ENCODE measurements at regions not wholly inside any gene's neighbourhood (a gene's known extent, or its start where the extent isn't known, plus 50 kb on each side); places are given as distances from the start of the nearest gene placed in this dataset.
"Not testable (repeated sequence)": the region's sequence is repeated elsewhere in the genome, so short reads cannot be mapped to it uniquely, and the experiment has no call there.

DNA sequence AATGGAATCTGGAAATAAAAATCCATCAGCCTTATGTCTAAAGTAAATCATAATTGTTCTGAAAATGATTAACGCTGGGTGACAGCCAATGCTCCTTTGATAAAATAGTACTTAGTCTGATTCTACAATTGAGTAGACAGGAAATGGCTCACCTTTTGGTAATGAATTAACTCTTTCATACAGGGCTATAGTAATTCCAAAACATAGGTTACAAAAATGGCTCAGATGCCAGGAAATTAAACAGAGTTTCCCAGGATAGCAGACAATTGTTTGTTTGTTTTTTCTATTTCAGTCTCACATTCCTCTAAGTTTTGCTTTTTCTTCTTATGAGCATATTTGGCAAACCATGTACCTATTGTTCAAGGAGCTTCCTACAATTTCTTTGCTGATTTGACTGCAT lies 257.2 kb upstream of the EPHA7 start:
- H3K9me3 Mint-ChIP-seq, result no peaks in the 10 kb centered on the region
- H3K4me1 Mint-ChIP-seq, result no peaks in the 10 kb centered on the region
- no peaks in the 10 kb centered on the region for H3K36me3 Mint-ChIP-seq
- no peak overlapping the region for H3K4me3 Mint-ChIP-seq
- DNase-seq, result no peak
- no peak overlapping the region for H3K27ac Mint-ChIP-seq
- H3K27me3 Mint-ChIP-seq, result no peaks in the 10 kb centered on the region

DNA sequence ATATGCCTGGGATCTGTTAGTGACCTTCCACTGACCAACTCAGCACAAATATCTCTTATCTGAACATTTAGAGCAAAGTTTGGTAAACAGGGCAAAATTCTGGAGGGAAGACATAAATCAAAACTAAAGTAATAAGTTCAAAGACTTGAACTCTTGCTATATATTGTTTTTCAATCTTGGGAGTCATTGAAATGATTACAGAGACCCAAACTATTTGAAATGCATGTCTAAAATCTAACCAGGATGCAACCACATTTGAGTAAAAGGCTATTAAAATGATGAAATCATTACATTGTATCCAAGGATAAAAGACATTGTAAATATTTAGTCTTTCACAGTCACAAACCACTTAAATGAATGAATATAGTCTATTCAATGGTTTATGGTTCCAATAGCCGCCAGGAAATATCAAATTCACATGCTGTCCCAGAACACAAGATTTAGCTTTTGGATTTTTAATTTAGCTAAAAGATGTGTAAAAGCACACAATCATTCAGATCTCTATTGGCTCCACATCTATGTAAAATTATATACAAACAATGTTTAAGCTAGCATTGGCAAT lies 256.6 kb upstream of the EPHA7 start:
- Mint-ChIP-seq H3K4me3 (no peak overlapping the region), H3K27ac (no peak overlapping the region), H3K36me3 (no peaks in the 10 kb centered on the region), H3K4me1 (no peaks in the 10 kb centered on the region), H3K27me3 (no peaks in the 10 kb centered on the region), H3K9me3 (no peaks in the 10 kb centered on the region)
- DNase-seq, result no peak

DNA sequence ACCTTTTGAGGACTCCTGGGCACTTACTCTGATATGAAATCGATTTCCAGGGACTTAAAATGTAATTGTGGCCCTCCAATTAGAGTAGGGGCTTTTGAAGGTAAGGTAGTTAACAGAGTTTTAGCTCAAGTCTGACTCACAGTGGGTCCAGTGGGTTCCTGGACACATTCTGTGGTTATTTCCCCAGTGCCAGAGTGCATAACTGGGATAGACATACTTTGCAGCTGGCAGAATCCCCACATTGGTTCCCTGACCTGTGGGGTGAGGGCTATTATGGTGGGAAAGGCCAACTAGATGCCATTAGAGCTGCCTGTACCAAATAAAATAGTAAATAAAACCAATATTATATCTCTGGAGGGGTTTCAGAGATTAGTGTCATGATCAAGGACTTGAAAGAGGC lies 243.8 kb upstream of the EPHA7 start:
- no peaks in the 10 kb centered on the region for H3K4me1 Mint-ChIP-seq
- no peak overlapping the region for H3K27ac Mint-ChIP-seq
- no peak overlapping the region for H3K4me3 Mint-ChIP-seq
- DNase-seq, result no peak
- H3K9me3 Mint-ChIP-seq, result no peaks in the 10 kb centered on the region
- no peaks in the 10 kb centered on the region for H3K27me3 Mint-ChIP-seq
- H3K36me3 Mint-ChIP-seq, result no peaks in the 10 kb centered on the region

DNA sequence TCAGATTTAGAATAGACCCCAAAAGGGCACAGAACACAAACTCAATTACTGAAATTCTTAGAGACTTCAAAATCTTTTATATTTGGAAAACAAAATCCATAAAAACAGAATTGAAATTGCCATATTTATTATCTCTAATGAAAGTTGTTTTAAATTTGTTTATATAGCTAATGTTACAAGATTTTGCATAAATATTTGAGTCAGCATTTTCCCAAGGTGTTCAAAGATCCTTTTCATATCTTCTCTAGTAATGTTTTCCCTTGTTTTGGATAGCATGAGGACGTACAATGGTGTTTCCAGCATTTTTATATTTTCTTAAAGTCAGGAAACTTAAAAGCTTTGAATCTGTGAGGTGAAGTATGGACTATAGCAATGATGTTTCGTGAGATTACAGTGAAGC lies 235.2 kb upstream of the EPHA7 start:
- DNase-seq, result no peak
- peaks cover 4% of the 10 kb centered on the region for H3K9me3 Mint-ChIP-seq
- H3K4me3 Mint-ChIP-seq, result no peak overlapping the region
- H3K4me1 Mint-ChIP-seq, result no peaks in the 10 kb centered on the region
- H3K27me3 Mint-ChIP-seq, result no peaks in the 10 kb centered on the region
- H3K27ac Mint-ChIP-seq, result no peak overlapping the region
- H3K36me3 Mint-ChIP-seq, result no peaks in the 10 kb centered on the region

DNA sequence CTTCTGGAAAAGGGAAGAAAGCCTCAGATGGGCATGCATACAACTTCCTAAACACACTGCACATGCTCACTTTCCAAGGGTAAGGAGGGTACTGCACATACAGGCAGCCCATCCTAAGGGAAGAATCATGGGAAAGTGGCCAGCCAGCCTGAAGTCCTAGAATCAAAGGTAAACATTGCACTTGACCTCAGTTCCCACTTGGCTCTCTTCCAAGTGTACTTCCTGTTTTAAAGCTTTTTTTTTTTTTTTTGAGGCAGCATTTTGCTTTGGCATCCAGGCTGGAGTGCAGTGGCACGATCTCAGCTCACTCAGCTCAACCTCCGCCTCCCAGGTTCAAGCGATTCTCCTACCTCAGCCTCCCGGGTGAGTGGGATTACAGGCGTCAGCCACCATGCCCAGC lies 225.3 kb upstream of the EPHA7 start:
- Mint-ChIP-seq H3K27me3 (no peaks in the 10 kb centered on the region), H3K4me3 (no peak overlapping the region), H3K9me3 (peaks cover 2% of the 10 kb centered on the region), H3K27ac (no peak overlapping the region), H3K36me3 (no peaks in the 10 kb centered on the region), H3K4me1 (no peaks in the 10 kb centered on the region)
- no peak for DNase-seq

DNA sequence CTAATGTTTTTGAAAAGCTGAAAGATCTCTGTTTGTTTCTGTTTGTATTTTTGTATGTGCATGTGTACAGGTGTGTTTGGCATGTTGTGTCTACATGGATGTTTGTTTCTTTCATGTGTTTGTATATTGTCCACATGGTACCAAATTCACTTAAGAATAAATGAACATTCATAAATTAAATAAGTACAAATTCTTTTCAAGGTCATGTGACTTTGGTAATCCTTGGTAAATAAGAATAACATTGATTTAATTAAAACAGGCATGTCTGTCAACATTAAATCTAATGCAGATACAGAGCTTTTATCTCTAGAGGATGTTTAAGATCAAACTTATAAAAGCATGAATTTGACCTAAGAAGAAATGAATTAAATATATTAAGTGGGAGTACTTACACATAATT lies 219.8 kb upstream of the EPHA7 start:
- H3K27me3 Mint-ChIP-seq, result no peaks in the 10 kb centered on the region
- H3K4me3 Mint-ChIP-seq, result no peak overlapping the region
- no peaks in the 10 kb centered on the region for H3K4me1 Mint-ChIP-seq
- DNase-seq, result no peak
- no peak overlapping the region for H3K27ac Mint-ChIP-seq
- H3K36me3 Mint-ChIP-seq, result no peaks in the 10 kb centered on the region
- peaks cover 10% of the 10 kb centered on the region for H3K9me3 Mint-ChIP-seq

DNA sequence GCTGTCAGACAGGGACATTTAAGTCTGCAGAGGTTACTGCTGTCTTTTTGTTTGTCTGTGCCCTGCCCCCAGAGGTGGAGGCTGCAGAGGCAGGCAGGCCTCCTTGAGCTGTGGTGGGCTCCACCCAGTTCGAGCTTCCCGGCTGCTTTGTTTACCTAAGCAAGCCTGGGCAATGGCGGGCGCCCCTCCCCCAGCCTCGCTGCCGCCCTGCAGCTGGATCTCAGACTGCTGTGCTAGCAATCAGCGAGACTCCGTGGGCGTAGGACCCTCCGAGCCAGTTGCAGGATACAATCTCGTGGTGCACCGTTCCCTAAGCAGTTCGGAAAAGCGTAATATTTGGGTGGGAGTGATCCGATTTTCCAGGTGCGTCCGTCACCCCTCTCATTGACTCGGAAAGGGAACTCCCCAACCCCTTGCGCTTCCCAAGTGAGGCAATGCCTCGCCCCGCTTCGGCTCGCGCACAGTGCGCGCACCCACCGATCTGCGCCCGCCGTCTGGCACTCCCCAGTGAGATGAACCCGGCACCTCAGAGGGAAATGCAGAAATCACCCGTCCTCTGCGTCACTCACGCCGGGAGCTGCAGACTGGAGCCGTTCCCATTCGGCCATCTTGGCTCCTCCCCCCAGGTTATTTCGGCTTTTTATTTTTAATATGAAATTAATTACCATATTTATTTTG lies 217.8 kb upstream of the EPHA7 start:
- H3K27me3 Mint-ChIP-seq, H3K4me1 Mint-ChIP-seq, DNase-seq: not testable (repeated sequence)

DNA sequence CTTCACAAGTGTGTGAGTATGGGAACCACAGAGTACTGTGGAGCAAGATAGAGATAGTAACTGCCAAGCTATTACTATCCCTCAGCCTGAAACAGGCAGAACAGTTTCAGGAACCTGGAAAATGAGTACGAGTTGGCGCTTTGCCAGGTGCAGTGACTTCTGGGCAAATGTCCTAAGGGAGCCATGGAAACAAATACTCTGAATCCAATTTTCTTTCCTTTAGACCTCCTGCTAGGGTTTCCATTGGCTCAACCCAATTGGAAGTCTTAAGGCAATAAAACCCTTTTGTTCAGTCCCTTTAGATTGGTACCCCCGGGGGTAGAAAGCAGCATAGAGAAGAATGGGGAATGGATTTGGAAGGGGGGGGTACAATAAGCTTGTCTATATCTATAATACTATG lies 205.0 kb upstream of the EPHA7 start:
- Mint-ChIP-seq H3K27me3 (no peaks in the 10 kb centered on the region), H3K4me1 (no peaks in the 10 kb centered on the region)
- no peak for DNase-seq

More for the DNA sequence above, 217.8 kb upstream of the EPHA7 start:
- not testable (repeated sequence) for H3K4me3 Mint-ChIP-seq, H3K9me3 Mint-ChIP-seq, H3K36me3 Mint-ChIP-seq, H3K27ac Mint-ChIP-seq

DNA sequence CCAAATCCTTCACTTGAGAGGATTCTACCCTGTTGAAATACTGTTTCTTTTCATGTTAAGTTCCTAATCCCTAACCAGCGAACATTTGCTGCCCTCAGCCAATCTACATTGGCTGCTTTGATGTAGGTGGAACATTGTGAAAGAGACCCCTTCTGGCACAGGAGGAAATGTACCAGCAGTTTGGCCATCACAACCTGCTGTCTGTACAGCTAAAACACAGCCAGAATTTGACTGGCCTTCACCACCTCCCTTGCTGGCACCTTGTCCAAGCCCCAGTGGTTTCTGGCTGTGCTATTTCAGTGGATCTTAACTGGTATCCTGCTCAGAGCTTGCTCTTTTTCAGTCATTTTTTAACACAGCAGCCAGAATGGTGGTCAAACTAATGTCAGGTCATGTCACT lies 202.1 kb upstream of the EPHA7 start:
- Mint-ChIP-seq H3K27me3 (no peaks in the 10 kb centered on the region), H3K9me3 (peaks cover 6% of the 10 kb centered on the region), H3K4me1 (no peaks in the 10 kb centered on the region), H3K4me3 (no peak overlapping the region), H3K36me3 (no peaks in the 10 kb centered on the region), H3K27ac (no peak overlapping the region)
- DNase-seq, result no peak

More for the DNA sequence above, 205.0 kb upstream of the EPHA7 start:
- Mint-ChIP-seq H3K4me3 (no peak overlapping the region), H3K27ac (no peak overlapping the region), H3K36me3 (no peaks in the 10 kb centered on the region), H3K9me3 (peaks cover 3% of the 10 kb centered on the region)

DNA sequence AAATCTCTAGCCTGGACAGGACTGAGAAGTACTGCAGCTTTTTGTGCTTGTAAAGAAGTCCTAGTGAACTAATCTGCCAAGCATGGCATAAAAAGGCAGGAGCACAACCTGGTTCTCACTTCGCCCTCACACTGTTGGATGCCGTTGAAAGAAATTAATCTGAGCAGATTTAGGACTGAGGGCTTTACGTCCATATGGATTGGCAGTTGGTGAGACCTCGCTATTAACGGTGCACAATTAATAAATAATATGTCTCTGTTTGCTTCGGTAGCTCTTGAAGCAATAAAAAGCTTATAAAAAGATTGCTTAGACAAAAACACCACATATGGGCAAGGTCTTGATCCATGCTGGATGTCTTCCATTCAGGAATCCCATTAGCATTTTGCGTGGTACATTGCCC lies 185.6 kb upstream of the EPHA7 start:
- Mint-ChIP-seq H3K27me3 (no peaks in the 10 kb centered on the region), H3K4me3 (no peak overlapping the region), H3K9me3 (no peaks in the 10 kb centered on the region), H3K4me1 (no peaks in the 10 kb centered on the region), H3K27ac (no peak overlapping the region), H3K36me3 (no peaks in the 10 kb centered on the region)
- no peak for DNase-seq

DNA sequence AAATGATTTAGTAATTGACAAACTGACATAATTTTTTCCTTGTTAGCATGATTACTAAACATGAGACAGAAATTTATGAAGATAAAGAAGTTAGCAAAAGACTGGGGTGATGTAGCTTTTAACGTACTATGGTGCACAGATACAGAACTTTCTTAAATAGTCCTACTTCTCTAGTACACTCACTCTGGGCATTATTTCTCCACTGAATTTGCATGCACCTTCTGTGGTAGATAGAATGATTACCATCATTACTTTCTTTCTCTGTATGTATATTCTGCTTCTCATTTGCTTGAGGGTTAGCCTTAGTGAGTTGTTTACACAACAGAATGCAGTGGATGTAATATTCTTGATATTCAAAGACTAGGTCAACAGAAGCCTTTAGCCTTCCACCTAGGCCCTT lies 173.1 kb upstream of the EPHA7 start:
- Mint-ChIP-seq H3K27ac (no peak overlapping the region), H3K4me1 (no peaks in the 10 kb centered on the region), H3K9me3 (peaks cover 3% of the 10 kb centered on the region), H3K36me3 (no peaks in the 10 kb centered on the region), H3K4me3 (no peak overlapping the region), H3K27me3 (no peaks in the 10 kb centered on the region)
- no peak for DNase-seq

DNA sequence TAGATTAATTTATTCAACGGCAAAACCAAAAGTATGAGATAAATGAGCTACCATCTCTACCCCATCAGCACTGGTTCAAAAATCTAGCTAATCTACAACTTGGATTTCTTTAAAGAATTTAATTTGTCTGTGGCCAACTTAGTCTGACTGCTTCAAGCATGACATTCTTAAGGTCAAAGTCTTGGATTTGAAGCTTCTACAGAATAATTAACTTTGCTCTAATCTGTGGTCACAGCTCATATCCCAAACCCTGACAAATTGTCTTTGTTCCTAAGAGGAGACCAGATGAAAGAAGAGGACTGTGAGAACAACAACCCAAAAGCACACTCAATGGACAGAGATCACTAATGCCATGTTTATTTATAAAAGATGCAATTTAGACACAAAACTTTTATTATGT lies 166.9 kb upstream of the EPHA7 start:
- H3K36me3 Mint-ChIP-seq, result no peaks in the 10 kb centered on the region
- H3K4me3 Mint-ChIP-seq, result no peak overlapping the region
- no peaks in the 10 kb centered on the region for H3K4me1 Mint-ChIP-seq
- no peak for DNase-seq
- H3K27ac Mint-ChIP-seq, result no peak overlapping the region
- no peaks in the 10 kb centered on the region for H3K27me3 Mint-ChIP-seq
- H3K9me3 Mint-ChIP-seq, result peaks cover 1% of the 10 kb centered on the region

DNA sequence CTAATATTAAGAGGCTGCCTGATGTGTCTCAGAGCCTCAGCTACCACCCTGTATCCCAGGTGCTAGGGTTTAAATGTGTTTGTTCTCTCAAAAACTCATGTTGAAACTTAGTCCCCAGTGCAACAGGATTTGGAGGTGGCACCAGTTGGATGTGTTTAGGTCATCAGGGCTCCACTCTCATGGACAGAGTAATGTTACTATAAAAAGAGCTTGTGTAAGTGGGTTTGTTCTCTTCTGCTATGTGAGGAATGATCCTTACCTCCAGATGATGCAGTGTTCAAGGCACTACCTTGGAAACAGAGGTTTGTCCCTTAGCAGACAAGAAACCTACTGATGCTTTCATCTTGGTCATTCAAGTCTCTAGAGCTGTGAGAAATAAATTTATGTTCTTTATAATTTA lies 164.9 kb upstream of the EPHA7 start:
- Mint-ChIP-seq H3K27me3 (no peaks in the 10 kb centered on the region), H3K9me3 (peaks cover 1% of the 10 kb centered on the region), H3K36me3 (no peaks in the 10 kb centered on the region), H3K27ac (no peak overlapping the region), H3K4me3 (no peak overlapping the region), H3K4me1 (no peaks in the 10 kb centered on the region)
- DNase-seq, result no peak

DNA sequence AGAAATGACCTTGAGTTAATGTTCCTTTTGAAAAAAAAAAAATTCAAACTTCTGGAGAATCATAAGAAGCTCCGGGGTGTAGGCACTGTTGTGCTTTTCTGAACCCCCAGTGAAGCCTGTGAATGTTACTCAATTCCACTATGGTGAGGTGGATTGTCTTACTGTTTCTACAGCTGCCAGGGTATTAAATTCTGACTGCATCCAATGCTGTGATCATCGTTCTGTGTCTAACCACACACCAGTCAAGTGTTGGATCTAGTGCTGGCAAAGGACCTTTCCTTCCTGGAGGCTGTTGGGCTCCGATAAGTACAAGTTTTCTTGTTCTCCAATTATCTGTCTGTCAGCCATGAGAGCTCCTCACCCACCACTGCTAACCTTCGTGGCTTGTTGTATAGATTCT lies 162.0 kb upstream of the EPHA7 start:
- H3K4me3 Mint-ChIP-seq, result no peak overlapping the region
- H3K27me3 Mint-ChIP-seq, result no peaks in the 10 kb centered on the region
- H3K27ac Mint-ChIP-seq, result no peak overlapping the region
- H3K36me3 Mint-ChIP-seq, result no peaks in the 10 kb centered on the region
- H3K9me3 Mint-ChIP-seq, result no peaks in the 10 kb centered on the region
- DNase-seq, result no peak
- H3K4me1 Mint-ChIP-seq, result no peaks in the 10 kb centered on the region

DNA sequence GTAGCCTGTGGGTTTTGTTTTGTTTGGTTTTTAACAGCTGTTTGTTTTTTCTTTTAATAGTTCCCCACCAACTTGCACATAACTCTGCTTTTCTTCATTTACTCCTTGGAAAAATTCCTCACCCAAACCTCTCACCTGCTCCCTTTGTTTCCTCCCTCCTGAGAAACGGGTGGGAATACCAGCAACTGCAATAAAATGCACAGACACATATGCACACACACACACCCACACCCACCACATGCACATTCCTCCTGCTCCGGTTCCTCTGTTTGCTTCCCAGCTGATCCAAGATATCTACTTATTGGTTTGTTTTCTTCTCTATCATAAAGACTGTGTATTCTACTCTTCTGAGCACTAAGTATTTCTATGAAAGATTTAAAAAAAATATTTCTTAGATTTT lies 161.1 kb upstream of the EPHA7 start:
- Mint-ChIP-seq H3K36me3 (no peaks in the 10 kb centered on the region), H3K4me3 (no peak overlapping the region), H3K27ac (no peak overlapping the region), H3K4me1 (no peaks in the 10 kb centered on the region), H3K27me3 (no peaks in the 10 kb centered on the region), H3K9me3 (no peaks in the 10 kb centered on the region)
- no peak for DNase-seq

DNA sequence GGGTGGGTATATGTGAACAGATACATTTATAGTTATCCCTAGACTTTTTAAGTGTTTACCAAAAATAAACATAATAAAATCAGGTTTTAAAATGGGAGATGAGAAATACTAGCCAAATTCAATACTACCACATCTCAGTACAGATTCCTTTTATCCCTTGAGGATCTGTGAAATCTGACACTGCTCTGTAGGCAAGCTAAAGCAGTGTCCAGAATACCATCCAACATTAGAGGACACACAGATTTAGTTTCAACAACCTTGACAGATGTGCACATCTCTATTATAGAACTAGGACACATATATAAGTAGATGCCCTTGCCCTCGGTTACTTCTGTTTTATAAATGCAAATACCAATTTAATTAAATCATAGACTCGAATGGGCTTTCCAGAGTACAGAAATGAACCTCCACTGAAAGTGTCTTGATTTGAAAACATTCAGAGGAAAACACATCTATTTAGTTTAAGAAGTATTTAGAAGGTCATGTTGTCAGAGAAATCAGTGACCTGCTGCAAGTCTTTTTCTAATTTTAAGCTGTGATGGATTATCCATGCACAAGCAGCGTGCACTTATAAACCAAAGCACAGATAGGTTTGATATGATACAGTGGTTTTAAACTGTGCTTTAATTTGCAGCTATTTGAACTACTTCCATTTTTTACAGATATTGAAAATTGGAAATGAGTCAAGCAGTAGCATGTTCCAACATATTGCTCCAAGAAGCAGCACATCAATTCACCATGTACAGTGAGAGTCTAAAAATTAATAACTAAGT lies 156.3 kb upstream of the EPHA7 start:
- Mint-ChIP-seq H3K4me3 (no peak overlapping the region), H3K9me3 (no peaks in the 10 kb centered on the region), H3K27me3 (no peaks in the 10 kb centered on the region), H3K36me3 (no peaks in the 10 kb centered on the region), H3K4me1 (no peaks in the 10 kb centered on the region), H3K27ac (no peak overlapping the region)
- DNase-seq, result no peak

Data from activated naive CD8-positive, alpha-beta T cell treated with anti-CD3 and anti-CD28 coated beads for 36 hours (primary cell).